OCI-LY1 (cell line): ENCODE measurements at regions not wholly inside any gene's neighbourhood (a gene's known extent, or its start where the extent isn't known, plus 50 kb on each side); places are given as distances from the start of the nearest gene placed in this dataset.

Experiments used
- H2AFZ ChIP-seq: fragments of 200-600 bp; sonication (generic), shearing (Covaris generic); 2 replicates; pipeline ENCODE4 v1.6.0; 2014; ENCODE audit warnings: antibody characterized with exemption, mild to moderate bottlenecking, low read length
- H3F3A ChIP-seq: fragments of 200-600 bp; sonication (generic), shearing (Covaris generic); 2 replicates; pipeline ENCODE4 v1.6.0; 2014; ENCODE audit warnings: mild to moderate bottlenecking, antibody characterized with exemption, low read length, moderate library complexity; ENCODE audit not compliant: insufficient read depth
- H3K27ac ChIP-seq: fragments of 200-600 bp; sonication (generic); 2 replicates; pipeline ENCODE4 v1.5.1; 2014; ENCODE audit warnings: low read length, mixed run types, mild to moderate bottlenecking, low read depth; ENCODE audit not compliant: poor library complexity, severe bottlenecking
- H3K27me3 ChIP-seq: fragments of 200-600 bp; sonication (generic); 2 replicates; pipeline ENCODE4 v1.6.0; 2014; ENCODE audit warnings: antibody characterized with exemption, mild to moderate bottlenecking, low read length, moderate library complexity; ENCODE audit not compliant: insufficient read depth
- H3K36me3 ChIP-seq: fragments of 200-600 bp; sonication (generic); 2 replicates; pipeline ENCODE4 v1.6.1; 2014; ENCODE audit warnings: mild to moderate bottlenecking, antibody characterized with exemption, low read length, moderate library complexity, mixed read lengths; ENCODE audit not compliant: insufficient read depth
- H3K4me1 ChIP-seq: fragments of 200-600 bp; sonication (generic); 2 replicates; pipeline ENCODE4 v1.5.1; 2014; ENCODE audit warnings: mild to moderate bottlenecking, low read length, moderate library complexity; ENCODE audit not compliant: insufficient read depth, severe bottlenecking
- H3K4me2 ChIP-seq: fragments of 200-600 bp; sonication (generic), shearing (Covaris generic); 2 replicates; pipeline ENCODE4 v1.6.1; 2014; ENCODE audit warnings: low read length
- H3K4me3 ChIP-seq: fragments of 200-600 bp; sonication (generic); 2 replicates; pipeline ENCODE4 v1.5.1; 2014; ENCODE audit warnings: low read length, low read depth, mild to moderate bottlenecking, mixed read lengths; ENCODE audit not compliant: poor library complexity, severe bottlenecking
- H3K79me2 ChIP-seq: fragments of 200-600 bp; shearing (Covaris generic); 2 replicates; pipeline ENCODE4 v1.6.1; 2016; ENCODE audit warnings: mixed run types, low read length, mixed read lengths; ENCODE audit not compliant: insufficient read depth
- H3K9ac ChIP-seq: fragments of 200-600 bp; sonication (generic), shearing (Covaris generic); 2 replicates; pipeline ENCODE4 v1.6.1; 2014; ENCODE audit warnings: mild to moderate bottlenecking, low read length, mixed read lengths
- H3K9me2 ChIP-seq: fragments of 200-600 bp; sonication (generic), shearing (Covaris generic); 2 replicates; pipeline ENCODE4 v1.6.1; 2014; ENCODE audit warnings: low read depth, mild to moderate bottlenecking, low read length, mixed read lengths
- H3K9me3 ChIP-seq: fragments of 200-600 bp; shearing (Covaris generic); 2 replicates; pipeline ENCODE4 v1.6.1; 2014; ENCODE audit warnings: low read length, mixed read lengths
- H4K20me1 ChIP-seq: fragments of 200-600 bp; sonication (generic), shearing (Covaris generic); 2 replicates; pipeline ENCODE4 v1.6.0; 2016; ENCODE audit warnings: mild to moderate bottlenecking, low read length; ENCODE audit not compliant: insufficient read depth
- EZH2 ChIP-seq: fragments of 200-600 bp; sonication (generic), shearing (Covaris generic); IDR thresholded peaks from 2 replicates; pipeline ENCODE4 v1.8.0; 2017; ENCODE audit warnings: borderline replicate concordance, mixed run types, mild to moderate bottlenecking, antibody characterized with exemption, low read length, moderate library complexity, mixed read lengths
- TF ChIP-seq, protein P1 (sequence below): fragments of 200-600 bp; sonication (generic), shearing (Covaris generic); IDR thresholded peaks from 2 replicates; pipeline ENCODE4 v1.5.1; 2017; ENCODE audit warnings: mild to moderate bottlenecking, antibody characterized with exemption, low read length, moderate library complexity, mixed read lengths

DNA sequence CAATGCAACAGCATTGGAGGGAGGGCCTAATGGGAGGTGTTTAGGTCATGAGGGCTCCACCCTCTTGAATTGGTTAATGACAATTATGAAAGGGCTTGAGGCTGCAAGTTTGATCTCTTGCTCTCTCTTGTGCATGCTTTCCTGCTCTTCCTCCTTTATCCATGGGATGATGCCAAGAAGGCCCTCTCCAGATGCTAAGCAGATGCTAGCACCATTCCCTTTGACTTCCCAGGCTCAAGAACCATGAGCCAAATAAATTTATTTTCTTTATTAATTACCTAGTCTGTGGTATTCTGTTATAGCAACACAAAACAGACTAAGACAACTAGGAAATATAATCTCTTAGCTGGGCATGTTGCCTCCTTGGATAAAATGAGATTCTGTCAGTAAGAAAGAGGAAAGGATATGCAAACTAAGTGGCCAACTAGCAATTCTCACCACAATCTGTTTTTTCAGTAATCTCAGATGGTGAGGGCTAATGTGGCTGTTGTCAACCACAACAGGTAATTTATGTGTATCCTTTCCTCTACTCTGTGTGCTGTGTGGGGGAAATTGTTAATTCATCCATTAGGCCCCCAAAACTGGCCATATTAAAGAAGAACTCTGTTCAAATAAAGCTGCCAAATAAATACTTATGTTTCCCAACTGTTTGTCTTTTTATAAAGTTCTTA lies 269.1 kb upstream of the CD180 start:
- TF ChIP-seq, protein P1, sequence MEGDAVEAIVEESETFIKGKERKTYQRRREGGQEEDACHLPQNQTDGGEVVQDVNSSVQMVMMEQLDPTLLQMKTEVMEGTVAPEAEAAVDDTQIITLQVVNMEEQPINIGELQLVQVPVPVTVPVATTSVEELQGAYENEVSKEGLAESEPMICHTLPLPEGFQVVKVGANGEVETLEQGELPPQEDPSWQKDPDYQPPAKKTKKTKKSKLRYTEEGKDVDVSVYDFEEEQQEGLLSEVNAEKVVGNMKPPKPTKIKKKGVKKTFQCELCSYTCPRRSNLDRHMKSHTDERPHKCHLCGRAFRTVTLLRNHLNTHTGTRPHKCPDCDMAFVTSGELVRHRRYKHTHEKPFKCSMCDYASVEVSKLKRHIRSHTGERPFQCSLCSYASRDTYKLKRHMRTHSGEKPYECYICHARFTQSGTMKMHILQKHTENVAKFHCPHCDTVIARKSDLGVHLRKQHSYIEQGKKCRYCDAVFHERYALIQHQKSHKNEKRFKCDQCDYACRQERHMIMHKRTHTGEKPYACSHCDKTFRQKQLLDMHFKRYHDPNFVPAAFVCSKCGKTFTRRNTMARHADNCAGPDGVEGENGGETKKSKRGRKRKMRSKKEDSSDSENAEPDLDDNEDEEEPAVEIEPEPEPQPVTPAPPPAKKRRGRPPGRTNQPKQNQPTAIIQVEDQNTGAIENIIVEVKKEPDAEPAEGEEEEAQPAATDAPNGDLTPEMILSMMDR, result no peak
- no peak for TF ChIP-seq EZH2
- H2AFZ ChIP-seq, result no peak overlapping the region

DNA sequence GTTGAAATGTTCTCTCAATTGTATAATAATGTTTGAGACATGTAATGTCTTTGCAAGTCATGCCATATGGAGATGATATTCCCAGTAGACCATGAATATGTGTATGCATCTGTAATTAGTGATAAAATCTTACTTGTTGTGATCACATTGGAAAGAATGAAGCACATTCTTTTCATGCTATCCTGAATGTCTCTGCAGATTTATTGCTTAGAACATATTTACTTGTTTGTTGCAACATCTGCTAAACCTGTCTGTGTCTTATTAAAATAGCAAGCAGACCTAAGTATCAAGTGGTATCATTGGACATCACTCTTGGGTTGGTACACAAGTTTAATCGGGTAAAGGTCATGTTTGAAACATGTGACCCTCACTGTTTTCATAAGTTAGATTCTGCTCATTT lies 265.5 kb upstream of the CD180 start:
- H3K4me2 ChIP-seq, result no peak overlapping the region

More for the DNA sequence above, 269.1 kb upstream of the CD180 start:
- Histone ChIP-seq H3K79me2 (no peaks in the 10 kb centered on the region), H3K27ac (no peak overlapping the region), H3K9ac (no peak overlapping the region), H4K20me1 (no peaks in the 10 kb centered on the region), H3K36me3 (no peaks in the 10 kb centered on the region), H3K27me3 (no peaks in the 10 kb centered on the region), H3K4me3 (no peak overlapping the region), H3F3A (no peaks in the 10 kb centered on the region), H3K9me2 (no peaks in the 10 kb centered on the region), H3K4me1 (no peaks in the 10 kb centered on the region), H3K9me3 (no peaks in the 10 kb centered on the region), H3K4me2 (no peak overlapping the region)

DNA sequence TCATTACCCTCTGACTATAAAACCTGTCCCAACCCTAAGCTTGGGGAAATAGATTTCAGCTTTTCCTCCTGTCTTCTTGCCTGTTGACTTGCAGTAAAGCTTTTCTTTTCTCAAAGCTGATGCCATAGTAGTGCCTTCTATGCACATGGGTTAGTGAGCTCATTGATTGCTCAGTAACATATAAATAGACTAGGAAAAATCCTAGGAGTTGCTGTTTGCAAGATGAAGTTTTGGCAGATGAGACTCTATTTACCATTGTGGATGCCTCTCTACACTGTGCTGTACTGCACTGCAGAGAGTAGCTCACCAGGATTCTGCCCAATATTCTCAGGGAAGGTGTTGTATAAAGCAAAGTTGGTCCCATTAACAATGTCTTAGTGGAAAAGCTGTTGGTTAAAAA lies 262.7 kb upstream of the CD180 start:
- H3K9ac ChIP-seq, result no peak overlapping the region
- no peaks in the 10 kb centered on the region for H3F3A ChIP-seq
- no peaks in the 10 kb centered on the region for H4K20me1 ChIP-seq
- H3K4me2 ChIP-seq, result no peak overlapping the region
- no peaks in the 10 kb centered on the region for H3K79me2 ChIP-seq
- no peaks in the 10 kb centered on the region for H3K27me3 ChIP-seq
- no peaks in the 10 kb centered on the region for H3K9me2 ChIP-seq
- H3K4me1 ChIP-seq, result no peaks in the 10 kb centered on the region
- H3K9me3 ChIP-seq, result no peaks in the 10 kb centered on the region
- no peak overlapping the region for H2AFZ ChIP-seq
- H3K4me3 ChIP-seq, result no peak overlapping the region
- no peaks in the 10 kb centered on the region for H3K36me3 ChIP-seq
- TF ChIP-seq EZH2, result no peak
- TF ChIP-seq, protein P1, result no peak
- H3K27ac ChIP-seq, result no peak overlapping the region

More for the DNA sequence above, 265.5 kb upstream of the CD180 start:
- H3K9me2 ChIP-seq, result no peaks in the 10 kb centered on the region
- no peak overlapping the region for H3K4me3 ChIP-seq
- no peak overlapping the region for H2AFZ ChIP-seq
- H3K27ac ChIP-seq, result no peak overlapping the region
- TF ChIP-seq, protein P1, result no peak
- no peak for TF ChIP-seq EZH2
- H3K4me1 ChIP-seq, result no peaks in the 10 kb centered on the region
- no peaks in the 10 kb centered on the region for H3K27me3 ChIP-seq
- H3K9me3 ChIP-seq, result no peaks in the 10 kb centered on the region
- no peak overlapping the region for H3K9ac ChIP-seq
- H3K79me2 ChIP-seq, result no peaks in the 10 kb centered on the region
- H3F3A ChIP-seq, result no peaks in the 10 kb centered on the region
- H4K20me1 ChIP-seq, result no peaks in the 10 kb centered on the region
- H3K36me3 ChIP-seq, result no peaks in the 10 kb centered on the region
